ENCODE measurements at regions not wholly inside any gene's neighbourhood (a gene's known extent, or its start where the extent isn't known, plus 50 kb on each side); places are given as distances from the start of the nearest gene placed in this dataset.
"Not testable (repeated sequence)": the region's sequence is repeated elsewhere in the genome, so short reads cannot be mapped to it uniquely, and the experiment has no call there.

DNA sequence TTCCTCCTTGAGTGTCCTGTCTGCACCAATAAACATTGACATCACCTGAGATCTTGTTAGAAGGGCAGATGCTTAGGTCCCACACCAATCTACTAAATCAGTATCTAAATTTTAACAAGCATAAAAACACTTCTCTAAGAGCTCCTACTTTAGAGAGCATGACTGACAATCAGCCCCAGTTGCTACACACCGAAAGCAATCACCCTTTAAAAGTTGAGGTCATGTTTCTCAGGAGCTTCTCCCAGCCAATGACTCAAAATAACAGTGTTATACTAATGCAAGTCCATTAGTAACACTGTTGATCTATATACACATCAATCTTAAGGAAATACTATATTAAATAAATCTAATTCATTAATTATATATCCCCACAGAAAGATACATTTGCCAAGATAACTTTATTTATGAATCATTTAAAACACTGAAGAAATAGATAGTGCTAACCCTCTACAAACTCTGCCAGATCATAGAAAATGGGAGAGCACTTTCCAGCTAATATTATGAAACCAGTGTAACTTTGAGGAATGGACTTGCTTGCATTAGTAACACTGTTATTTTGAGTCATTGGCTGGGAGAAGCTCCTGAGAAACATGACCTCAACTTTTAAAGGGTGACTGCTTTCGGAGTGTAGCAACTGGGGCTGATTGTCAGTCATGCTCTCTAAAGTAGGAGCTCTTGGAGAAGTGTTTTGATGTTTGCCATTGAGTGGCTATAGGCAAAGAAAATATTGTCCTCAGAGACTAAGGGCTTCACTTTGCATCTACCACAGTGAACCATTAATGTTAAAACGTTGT is 109.8 kb upstream of the HDX start:
- DNase-seq = no peak

DNA sequence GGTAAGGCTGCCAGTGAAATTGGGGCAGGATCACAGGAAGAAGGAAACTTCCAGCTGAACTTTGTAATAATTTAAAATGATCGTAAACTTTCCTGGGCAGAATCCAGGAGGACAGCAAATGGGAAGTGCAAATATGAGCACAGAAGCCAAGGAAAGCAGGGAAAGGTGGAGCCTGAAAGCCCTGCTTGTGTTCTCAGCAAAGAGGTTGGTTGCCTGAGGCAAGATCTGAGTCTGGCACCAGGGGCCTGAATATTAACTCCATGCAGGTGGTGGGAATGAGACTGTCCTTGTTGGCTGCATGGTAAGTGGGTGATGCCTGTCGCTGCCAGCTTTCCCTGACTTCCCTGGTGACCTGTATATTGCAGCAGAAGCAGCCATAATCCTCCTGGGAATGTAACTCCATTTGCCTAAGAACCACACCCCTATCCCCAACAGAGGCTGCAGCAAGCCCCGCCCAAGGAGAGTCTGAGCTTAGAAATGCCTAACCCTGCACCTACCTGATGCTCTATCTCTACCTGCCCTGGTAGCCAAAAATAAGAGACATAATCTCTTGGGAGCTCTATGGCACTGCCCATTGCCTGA is 132.0 kb upstream of the HDX start:
- DNase-seq = no peak

DNA sequence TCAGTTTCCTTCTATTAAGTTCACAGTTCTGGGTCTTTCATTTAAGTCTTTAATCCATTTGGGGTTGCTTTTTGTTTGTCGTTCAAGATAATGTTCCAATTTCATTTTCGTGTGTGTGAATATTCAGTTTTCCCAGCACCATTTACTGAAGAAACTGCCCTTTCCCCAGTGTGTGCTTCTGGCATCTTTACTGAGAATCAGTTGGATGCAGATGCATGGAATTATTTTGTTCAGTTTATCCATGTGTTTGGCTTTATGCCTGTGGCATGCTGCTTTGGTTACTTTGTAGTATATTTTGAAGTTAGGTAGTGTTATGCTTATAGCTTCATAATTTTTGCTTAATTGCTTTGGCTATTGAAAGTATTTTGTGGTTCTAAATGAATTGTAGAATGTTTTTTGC is 163.8 kb upstream of the HDX start:
- DNase-seq = no peak

DNA sequence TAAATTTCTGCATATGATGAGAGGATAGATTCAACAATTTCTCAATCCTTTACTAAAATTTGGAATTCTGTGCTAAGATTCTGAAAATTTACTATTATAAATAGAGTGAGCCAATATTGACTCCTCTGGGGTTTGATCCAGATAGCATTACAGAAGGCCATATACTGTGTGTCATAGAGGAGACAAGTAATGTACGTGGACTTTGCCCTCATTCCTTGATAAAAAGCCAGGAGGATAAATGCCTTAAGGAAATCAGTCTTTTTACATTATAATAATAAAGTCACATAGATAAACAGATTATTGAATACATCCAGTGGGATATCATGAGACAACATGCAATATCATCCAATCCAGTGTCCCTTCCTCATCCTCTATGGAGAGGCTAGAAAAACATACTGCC is 188.0 kb upstream of the HDX start:
- DNase-seq = no peak

DNA sequence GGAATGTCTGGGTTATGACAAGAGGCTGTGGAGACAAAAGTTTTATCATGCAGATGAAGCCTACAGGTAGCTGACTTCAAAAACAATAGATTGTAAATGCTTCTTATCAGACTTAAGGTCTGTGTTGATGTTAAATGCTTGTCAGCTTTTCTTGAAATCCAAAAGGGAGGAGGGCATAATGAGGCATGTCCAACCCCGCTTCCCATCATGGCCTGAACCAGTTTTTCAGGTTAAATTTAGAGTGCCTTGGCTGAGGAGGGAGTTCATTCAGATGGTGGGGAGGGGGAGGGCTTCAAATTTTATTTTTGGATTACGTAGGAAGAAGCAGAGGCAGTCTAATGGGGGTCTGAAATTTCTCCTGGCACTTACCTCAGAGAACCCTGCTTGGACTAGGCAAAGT is 207.7 kb upstream of the HDX start:
- DNase-seq = no peak

GRCh38 chrX:84710611-84711010 is 208.4 kb upstream of the HDX start:
- DNase-seq = no peak

DNA sequence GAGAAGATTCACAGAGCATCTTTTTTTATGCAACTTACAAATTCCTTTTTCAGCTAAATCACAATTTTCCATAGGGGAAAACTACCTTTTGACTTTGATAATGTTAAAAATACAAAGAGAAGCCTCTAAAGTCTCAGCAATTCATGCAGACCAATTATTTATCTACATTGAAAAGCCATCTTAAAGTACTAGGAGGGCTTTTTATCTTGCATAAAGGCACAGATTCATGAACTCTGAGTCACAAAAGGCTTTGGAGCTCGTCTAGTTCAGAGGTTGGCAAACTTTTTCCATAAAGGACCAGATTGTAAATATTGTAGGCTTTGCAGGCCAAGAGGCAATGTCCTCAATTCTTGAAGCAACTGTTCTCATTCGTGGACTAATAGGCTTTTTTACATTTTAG is 210.4 kb upstream of the HDX start:
- DNase-seq = no peak

DNA sequence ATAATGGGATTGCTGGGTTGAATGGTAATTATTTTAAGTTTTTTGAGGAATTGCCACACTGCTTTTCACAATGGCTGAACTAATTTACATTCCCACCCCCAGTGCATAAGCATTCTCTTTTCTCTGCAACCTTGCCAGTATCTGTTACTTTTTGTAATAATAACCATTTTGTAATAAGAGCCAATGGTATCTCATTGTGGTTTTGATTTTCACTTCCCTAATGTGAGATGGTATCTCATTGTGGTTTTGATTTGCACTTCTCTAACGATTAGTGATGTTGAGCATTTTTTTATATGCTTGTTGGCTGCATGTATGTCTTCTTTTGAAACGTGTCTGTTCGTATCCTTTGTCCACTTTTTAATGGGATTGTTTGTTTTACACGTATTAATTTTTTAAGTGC is 213.1 kb upstream of the HDX start:
- no peak for DNase-seq

- DNase-seq = no peak
These were observed 215.1 kb upstream of the HDX start for GRCh38 chrX:84717343-84717742.

GRCh38 chrX:84721416-84721815 is 219.2 kb upstream of the HDX start:
- DNase-seq = no peak

DNA sequence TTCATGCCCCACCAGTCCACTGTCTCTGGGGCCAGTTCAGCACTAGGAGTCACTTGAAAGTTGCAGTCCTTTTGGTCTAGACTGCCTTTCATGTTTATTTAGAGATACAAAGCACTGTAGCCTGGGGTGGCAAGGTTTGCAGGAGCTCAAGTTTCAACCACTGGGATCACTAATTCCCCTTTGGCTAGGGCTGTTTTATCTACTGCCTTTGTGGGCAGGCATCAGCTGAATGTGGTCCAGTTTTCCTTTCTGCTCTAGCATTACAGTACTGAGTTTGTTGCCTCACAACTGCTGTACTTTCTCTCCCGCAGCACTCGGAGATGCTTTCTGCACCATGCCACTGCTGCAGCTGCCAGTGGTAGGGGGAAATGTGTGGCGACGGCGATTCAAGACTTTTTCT is 222.3 kb upstream of the HDX start:
- DNase-seq = no peak

DNA sequence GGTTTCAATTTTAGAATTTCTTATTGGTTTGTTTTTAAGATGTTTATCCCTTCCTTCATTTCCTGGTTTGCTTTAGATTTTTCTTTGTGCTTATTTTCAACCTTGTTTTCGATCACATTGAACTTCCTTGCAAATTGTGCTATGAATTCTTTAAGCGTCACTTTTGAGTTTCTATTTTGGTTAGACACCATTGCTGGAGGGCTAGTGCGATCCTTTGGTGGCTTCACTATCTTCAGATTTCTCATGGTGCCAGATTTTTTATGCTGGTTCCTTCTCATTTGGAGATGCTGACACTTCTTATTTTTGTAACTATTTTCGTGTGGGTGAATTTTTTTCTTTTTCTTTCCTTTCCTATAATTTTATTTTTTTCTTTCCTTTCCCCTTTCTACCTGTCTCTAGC is 227.2 kb upstream of the HDX start:
- no peak for DNase-seq

DNA sequence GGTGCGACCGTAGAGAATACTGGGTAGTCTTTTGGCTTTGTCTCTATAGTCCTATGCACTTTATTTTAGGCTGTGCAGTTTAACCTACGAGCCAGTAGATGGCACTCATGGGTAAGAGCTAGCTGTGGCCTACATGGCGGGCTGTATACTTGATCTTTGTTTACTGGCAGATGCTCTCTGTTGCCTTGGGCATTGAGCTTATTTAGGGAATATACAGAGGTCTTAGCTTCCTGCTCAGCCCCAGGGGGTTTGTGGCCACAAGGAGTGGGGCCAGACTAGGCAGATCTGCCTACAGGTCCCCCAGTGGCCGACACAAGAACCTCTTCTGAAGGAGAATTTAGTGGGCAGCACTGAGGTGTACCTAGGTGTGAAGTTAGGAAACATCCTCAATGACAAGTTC is 227.6 kb upstream of the HDX start:
- DNase-seq = peak; percentile 17

DNA sequence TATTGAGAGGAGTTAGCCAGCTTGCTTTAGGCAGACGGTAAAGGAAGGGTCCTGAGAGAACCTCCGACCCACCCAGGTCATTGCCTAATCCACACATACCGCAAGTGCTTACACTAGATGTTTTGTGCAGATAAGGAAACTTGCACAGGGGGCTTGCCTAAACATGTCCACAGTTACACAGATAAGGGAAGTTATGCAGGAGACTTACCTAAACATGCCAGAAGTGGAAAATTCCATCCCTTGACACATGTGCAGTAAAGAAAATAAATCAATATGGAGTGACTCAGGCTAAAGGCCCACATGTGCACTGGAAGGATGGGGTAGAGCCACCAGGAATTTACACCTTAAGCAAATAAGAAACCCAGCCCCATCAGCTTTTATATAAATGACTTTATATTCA is 232.8 kb upstream of the HDX start:
- no peak for DNase-seq

GRCh38 chrX:84737471-84737871 is 235.2 kb upstream of the HDX start:
- no peak for DNase-seq

DNA sequence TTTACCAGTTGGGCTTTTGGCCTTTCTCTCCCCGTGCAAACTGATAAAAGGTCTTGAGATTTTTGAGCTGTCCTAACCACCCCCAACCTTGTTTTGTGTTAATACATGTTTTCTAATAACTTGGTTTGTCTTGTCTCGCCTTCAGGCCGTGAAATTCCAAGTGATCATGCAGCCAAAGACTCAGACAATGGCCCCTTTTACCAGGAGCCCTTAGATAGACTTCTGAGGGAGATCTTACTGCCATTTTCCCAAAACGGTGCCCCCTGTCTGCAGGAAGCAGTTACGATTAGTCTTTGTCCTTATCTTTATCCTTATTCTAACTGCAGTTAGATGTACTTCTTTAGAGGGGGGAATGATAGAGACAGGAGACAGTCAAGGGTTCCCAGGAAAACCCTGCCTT is 245.3 kb upstream of the HDX start:
- no peak for DNase-seq

DNA sequence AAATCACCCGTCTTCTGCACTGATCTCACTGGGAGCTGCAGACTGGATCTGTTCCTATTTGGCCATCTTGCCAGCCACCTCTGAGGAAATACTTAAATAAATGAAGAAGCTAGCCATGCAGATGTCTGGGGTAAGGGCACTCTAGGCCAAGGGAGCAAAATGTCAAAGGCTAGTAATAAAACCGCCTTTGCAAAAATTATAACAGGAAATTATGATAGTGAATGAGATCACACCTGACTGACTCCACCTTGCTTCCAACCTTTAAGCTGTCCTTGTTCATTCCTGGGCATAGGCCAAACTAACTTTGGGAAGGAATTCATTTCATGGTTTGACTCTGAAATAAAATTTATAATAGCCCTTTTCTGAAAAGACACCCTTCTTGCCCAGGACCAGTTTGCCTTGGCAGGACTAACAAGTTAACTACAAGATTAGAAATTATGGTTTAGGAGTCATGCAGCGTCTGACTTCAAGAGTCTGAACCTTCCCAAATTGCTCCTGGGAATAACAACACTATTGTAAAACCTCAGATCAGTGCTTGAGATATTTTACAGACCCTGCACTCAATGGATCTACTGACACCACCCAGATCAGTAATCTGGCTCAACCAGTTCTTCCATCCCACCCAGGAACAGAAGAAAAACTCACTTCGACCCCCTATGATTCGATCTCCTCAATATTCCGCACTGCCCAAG is 246.9 kb upstream of the HDX start:
- no peak for DNase-seq

- DNase-seq = no peak
These were observed 243.1 kb upstream of the APOOL start for GRCh38 chrX:84760560-84760959.

- DNase-seq = no peak
These were observed 207.4 kb upstream of the APOOL start for GRCh38 chrX:84796321-84796720.

DNA sequence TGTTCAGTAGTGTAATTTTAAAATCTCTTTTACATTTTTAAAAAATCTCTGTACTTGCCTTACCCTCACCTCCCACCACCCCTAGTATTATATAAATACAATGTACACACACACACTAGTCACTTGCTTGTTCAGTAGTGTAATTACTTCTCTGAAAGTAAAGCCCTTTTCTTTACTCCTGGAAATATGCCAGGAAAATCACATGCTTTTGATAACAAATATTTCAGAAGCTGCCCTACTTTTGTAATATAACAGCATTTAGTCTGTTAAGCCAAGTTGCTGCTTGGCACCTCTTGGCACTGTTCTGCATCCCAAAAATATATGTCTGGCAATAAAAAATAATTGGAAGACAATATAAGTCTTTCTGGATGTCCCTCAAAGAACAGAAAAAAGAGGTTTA is 172.8 kb upstream of the APOOL start:
- no peak for DNase-seq

DNA sequence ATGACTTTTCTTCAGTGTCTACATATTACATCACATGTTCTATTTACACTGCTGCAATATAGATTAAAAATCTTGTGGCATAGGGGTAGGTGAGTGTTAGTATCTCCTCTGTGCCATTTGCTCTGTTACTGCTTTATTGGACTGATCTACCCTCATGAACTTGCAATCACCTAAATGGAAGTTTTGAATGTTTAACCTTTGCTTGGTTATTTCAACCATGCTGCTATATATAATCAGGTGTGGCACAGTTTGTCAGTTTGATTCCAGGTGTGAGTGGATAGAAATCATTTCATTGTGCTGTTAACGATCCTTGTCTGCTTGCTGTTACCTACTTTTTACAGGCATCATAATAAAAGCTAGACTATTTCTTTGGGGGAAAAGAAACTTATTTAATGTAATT is 157.1 kb upstream of the APOOL start:
- DNase-seq = not testable (repeated sequence)

- DNase-seq = not testable (repeated sequence)
These were observed 152.5 kb upstream of the APOOL start for GRCh38 chrX:84851183-84851582.

DNA sequence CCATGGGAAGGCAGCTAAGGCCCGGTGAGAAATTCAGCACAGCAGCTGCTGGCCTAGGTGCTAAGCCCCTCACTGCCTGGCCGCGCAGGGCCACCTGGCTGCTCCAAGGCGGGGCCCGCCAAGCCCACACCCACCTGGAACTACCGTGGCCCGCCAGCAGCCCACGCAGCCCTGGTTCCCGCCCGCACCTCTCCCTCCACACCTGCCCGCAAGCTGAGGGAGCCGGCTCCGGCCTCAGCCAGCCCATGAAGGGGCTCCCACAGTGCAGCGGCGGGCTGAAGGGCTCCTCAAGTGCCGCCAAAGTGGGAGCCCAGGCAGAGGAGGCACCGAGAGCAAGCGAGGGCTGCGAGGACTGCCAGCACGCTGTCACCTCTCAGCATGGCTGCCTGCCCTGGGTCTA is 146.9 kb upstream of the APOOL start:
- not testable (repeated sequence) for DNase-seq

- not testable (repeated sequence) for DNase-seq
These were observed 144.9 kb upstream of the APOOL start for GRCh38 chrX:84858771-84859170.
